ENCODE measurements at regions not wholly inside any gene's neighbourhood (a gene's known extent, or its start where the extent isn't known, plus 50 kb on each side); places are given as distances from the start of the nearest gene placed in this dataset.

DNA sequence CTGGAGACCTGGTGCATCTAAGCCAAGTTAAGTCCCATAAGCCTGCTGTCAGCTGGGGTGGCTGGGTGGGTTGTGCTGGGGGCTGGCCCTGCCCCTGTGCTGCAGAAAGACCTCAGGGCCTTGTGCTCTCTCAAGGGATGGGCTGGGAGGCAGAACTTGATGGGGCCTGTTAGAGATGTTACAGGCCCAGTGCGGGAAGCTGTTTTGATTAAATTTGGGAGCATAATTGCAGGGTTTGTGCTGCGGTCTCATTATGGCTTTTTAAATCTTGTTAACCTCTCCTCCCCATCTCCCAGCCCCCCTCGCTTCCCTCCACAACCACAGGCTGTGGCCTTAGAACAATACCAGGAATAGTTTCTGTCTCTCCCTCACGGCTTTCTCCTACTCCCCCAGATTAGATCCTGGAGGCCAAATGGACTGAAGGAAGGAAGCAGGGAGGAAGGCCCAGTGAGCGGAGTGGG is 87.6 kb upstream of the TLE3 start:
- no peak for DNase-seq (ENCODE audit: extremely low read depth, low read depth)

DNA sequence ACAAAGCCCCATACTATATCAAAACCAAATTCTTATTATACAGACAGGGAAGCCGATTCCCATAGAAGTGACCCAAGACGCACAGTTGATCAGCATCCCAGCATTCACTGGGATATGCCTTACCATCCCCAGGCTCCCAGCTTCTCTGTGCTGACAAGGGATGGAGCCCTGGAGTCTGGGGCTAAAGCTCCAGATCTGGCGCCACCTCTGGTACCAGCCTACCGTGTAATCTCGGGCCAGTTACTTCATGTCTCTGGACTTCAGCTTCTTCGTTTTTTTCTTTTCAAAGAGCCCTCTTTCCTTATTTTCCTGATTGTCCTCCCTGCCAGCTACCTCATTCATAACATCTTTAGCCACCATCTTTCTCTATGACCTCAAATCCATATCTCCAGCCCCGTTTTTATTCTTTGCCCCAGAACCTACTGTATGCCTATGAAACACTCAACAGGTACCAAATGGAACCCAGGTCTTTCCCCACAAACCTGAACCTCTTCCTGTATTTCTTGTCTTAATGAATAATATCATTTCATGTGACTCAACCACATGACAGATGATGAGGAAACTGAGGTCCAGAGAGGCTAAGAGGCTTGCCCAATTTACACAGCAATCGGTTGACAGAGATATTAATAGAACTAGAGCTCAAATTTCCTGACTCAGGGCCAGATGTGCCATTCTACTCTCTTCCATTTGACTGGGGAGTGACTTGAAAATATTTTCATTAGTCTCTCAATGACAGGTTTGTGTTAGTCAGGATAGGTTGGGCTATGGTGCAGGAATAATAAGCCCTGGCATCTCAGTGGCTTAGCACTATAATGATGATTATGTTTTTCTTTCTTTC is 85.4 kb upstream of the TLE3 start:
- no peak for DNase-seq (ENCODE audit: extremely low read depth, low read depth)

DNA sequence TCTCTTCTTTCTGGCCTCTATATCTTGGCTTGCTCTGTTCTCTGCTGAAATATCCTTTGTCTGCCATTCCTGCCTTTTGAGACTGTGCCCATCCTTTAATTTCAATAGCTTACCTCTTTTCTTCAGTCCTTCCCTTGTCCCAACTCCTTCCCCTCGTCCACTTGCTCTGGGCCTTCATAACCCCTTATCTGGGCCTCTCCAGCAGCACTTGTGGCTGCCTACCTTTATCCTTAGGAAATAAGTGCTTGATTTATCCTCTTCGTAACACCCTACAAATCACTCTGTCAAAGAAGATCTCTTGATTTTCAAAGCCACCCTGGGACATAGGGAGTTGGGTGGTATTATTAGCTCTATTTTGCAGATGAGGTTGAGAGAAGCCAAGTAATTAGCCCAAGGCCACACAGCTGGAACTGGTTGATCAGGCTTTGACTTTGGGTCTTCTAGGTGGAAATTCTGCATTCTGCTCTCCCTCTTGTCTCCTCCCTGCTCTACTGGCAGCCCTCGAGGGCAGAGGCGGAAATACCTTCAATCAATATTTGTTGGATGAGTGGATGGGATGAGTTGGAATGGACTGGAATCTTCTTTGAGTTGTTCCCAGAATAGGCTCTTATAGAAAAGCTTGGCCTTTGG is 84.0 kb upstream of the TLE3 start:
- no peak for DNase-seq (ENCODE audit: extremely low read depth, low read depth)

DNA sequence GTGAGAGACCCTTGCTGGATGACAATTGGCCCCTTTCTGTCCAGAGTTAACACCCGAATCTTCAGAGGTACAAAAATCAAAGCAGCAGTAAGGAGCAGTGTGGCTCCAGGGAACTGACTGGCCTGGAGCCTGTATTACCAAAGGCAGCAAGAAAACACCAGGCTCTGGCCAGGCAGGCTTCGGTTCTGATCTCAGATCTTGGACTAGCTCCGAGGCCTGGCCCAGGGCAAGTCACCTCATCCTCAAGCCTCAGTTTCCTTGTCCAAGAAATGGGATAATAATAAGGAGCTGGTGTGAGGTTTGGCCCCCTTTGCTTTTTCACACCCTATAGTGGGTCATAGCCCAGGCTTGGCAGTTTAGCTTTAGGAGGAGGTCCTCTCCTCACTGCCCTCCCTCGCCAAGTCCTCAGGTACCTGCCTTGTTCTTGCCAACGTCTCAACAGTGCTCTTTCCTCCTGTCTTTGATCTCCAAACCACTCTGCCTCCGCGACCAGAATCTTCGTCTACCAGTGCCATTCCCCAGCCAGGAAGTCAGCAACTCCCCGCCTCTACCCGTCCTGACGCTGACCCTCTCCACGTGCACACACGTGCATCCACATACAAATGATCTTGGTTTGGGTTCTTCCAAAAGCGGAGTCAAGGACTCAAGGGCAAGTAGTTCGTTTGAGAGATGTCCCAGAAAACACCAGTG is 82.6 kb upstream of the TLE3 start:
- no peak for DNase-seq (ENCODE audit: extremely low read depth, low read depth)

DNA sequence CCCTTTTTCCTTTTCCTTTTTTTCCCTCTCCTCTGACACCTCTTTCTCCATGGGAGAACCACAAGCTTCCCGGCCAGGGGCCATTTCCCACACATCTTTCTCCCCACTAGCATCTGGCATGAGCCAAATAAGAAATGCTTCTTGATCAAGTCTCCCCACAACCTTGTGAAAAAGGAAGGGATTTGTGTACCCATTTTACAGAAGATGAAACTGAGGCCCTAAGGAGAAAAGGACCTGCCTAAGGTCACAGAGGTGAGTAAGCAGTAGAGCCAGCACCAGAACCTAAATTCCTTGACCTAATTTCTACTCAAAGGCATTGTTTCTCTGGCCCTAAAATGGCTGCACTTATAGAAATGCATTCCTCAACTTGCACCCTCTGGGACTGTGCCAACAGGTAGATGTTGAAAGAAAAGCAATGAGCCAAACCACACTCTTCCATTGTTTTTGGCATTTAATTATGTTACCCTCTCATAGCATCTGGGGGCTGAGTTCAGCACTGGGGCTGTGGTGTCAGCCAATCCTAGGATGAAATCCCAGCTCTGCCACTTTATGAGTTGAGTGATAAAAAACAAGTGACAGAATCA is 81.7 kb upstream of the TLE3 start:
- no peak for DNase-seq (ENCODE audit: extremely low read depth, low read depth)

DNA sequence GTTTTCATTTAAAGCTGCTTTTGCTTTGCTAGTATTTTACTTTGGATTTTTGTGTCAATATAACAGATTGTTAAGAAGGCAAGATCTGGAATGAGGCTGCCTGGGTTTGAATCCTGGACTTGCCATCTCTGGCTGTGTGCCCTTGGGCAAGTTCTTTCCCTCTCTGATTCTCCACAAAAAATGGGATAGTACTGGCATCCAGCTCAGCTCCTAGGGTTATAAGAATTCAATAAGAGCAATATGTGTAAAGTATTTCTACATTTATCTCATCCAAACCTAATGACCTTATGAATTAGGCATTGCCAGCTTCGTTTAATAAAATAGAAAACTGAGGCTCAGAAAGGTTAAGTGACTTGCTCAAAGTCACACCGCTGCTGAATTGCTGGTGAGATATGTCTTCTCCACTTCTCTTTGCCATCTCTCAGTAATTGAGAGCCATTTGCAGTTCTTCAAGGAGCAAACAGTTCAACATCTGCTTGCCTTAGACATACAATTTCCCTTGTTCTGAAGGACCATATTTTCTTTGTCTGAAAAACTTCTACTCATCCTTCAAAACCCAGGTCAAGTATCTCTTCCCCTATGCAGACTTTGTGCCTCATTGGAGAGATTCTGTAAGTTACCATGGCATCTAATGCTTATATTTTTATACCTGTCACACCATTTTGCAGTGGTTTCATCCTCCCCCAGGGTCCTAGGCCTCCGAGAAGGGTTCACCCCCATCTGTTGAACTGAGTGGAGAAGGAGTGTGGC is 80.8 kb upstream of the TLE3 start:
- DNase-seq (ENCODE audit: extremely low read depth, low read depth): no peak

DNA sequence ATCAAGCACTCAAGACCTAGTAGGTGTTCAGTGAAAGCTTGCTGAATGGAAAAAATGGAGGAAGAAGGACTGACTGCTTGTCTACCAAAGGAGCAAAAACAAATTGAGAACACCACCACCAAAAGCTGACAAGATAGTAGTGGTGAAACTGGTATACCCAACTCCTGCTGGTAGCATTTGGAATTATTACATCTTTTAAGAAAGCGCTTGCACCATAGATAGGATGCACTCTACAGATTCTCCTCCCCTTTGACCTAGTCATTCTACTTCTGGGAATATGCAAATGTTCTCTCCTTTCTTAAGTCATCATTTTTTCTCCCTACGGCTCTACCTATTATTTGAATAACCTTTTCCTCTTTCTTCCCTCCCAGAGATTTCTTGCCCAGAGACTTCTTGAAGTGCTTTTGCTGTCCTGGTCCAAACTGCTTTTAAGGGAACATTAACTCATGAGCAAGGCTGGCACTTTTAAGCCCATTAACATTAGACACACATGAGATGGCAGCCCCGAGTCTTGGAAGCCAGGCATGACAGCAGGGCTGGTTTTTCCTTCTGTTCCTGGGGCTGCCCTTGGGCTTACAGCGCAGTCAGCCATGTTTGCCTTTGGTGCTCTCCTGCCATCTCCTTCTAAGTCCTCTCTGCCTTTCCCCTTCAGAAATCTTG is 75.0 kb upstream of the TLE3 start:
- no peak for DNase-seq (ENCODE audit: extremely low read depth, low read depth)

DNA sequence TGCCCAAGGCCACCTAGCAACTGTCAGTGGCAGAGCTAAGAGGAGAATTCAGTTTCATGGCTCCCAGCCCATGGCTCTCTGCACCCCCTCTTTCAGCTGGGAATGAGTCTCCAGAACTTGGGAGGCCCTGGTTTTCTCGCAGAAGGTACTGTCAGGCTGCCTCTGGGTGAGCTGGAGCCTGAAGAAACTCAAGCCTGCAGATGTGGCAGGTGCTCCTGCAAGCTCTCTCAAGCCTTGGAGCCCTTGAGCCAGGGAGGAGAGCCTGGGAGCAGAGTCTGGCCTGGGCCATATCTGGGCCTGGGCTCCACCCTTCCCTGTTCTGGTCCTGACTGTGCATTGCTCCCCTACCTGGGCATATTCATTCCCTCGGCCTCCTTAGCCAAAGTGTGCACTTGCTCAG is 74.4 kb upstream of the TLE3 start:
- no peak for DNase-seq (ENCODE audit: extremely low read depth, low read depth)

DNA sequence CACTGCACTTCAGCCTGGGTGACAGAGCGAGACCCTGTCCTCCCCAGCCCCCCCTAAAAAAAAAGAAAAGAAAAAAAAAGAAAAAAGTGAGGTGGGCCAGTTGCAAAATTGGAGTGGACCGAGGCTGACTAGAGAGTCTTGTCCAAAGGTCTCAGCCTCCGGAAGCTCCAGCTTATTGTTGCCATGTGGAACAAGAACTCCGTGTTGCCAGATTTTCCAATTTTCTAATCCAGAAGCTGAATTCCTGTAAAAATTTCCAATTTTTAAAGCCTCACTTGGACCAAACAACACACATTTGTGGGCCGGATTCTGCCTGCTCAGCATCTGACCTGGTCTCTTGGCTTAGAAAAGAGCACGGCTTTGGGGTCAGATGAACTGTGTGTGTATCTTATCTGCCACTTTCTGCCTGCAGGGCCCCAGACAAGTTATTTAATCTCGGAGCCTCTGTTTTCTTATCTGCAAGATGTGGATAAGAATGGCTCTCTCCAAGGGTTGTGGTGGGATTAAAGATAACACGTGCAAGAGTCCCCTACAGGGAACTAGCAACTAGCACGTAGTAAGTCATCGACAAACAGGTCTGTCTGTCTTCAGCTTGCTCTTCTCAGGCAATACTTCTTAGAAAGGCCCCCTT is 73.7 kb upstream of the TLE3 start:
- DNase-seq (ENCODE audit: extremely low read depth, low read depth): no peak

DNA sequence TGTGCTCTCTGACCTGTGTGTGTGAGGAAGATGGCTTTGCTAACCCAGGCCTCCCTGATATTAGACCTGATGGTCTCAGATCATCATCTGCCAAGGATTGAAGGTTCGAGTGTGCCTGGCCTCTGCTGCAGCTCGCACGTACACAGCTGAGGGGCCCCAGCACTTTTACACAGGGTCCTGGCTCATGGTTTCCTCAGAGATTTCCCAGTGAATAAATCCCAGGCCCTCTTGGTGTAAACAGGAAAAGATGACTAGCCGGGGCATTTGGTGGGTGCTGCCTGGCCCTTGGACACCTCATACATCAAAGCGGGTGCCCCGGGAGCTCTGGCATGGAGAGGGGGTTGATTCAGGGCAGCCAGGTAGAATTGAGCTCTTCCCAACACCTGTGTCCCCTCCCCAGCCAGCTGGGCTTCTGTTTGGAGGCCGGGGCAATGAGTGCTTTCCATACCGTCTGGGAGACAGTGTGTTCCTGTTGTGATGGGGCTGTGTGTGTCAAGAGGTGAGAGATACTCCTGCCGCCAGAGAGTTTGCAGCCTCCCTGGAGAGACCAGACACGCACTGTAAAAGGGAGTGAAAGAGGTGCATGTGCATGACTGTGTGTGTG is 72.5 kb upstream of the TLE3 start:
- DNase-seq (ENCODE audit: extremely low read depth, low read depth): no peak

DNA sequence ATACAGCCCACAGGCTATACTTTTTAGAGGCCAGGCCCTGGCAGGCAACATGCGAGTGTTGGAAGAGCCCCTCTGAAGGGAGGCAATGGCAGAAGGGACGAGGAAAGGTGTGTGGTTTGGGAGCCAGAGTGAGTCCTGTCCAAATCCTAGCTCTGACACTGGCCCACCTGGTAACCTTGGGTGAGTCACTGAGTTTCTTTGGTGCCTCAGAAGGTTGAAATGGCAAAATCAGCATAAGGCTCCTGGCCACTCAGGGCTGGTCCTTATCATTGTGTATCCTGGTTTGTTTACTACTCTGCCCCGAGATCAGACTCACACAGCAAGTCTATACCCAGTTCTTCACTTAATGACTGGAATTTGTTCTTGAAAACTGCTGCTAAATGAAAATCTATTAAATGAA is 71.4 kb upstream of the TLE3 start:
- DNase-seq (ENCODE audit: extremely low read depth, low read depth): no peak

DNA sequence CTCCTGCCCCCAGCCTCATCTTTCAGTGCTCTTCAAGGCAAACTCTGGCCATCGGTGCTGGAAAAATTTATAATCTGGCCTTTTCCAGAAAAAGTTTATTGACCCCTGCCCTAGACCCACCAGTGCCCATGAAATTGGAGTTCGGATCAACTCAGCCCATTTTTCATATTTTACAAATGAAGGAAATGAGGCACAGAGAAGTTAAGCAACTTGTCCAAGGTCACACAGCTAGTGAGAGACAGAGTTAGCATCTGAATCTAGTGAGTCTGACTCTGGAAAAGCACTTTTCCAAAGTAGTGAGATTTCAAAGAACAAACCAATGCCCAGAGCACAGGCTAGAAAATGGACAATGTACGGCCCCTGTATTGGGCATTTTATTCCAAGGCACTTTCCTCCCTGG is 69.4 kb upstream of the TLE3 start:
- no peak for DNase-seq (ENCODE audit: extremely low read depth, low read depth)

DNA sequence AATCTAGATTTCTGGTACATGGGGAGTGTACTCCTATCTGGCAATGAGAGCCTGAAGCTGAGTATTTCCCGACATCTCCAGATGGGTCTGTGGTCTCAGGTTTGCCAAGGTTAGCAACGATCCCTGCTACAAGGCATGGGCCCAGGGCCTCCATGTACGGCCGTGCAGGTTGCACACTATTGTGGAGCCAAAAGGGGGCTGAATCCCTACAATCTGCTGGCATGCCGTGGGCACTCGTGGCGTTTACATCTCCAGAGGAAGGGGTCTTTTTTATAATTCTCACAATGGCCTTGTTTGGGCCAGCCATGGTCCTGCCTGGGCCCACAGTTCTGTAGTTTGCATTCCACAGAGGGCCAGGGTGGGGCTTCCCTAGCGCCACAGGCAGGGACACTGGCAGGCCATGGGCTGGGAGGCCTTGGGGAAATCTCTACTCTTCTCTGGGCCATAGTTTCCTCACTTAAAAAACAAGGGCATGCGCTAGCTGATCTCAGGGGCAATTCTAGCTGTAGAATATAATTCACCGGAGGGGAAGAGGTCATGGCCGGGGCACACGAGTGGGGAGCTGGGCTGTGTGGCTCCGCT is 68.9 kb upstream of the TLE3 start:
- DNase-seq (ENCODE audit: extremely low read depth, low read depth): no peak

DNA sequence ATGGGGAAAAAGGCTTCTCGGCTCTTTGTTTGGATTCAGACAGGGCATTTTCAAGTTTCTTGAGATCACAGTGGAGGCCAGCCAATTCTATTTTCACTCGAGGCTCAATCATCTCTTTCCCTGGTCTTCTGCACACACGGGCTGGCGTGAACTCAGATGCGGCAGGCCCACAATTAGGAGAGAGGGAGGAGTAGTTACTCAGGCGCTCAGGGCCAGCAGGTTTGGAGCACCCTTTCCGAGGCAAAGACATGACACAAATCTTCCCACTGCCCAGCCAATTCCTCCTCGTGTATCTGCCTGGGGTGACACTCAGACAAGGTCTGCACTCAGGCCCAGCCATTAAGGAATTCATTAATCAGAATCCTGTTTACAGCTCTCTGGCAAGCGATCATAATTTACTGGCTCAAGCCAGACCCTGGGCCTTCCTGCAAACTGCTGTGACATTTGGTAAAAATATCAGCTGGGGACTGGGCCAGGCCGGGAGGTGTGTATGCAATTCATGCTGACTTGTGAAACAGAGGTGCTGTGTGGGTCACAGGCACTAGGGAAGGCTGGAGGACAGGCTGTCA is 68.1 kb upstream of the TLE3 start:
- DNase-seq (ENCODE audit: extremely low read depth, low read depth): no peak

DNA sequence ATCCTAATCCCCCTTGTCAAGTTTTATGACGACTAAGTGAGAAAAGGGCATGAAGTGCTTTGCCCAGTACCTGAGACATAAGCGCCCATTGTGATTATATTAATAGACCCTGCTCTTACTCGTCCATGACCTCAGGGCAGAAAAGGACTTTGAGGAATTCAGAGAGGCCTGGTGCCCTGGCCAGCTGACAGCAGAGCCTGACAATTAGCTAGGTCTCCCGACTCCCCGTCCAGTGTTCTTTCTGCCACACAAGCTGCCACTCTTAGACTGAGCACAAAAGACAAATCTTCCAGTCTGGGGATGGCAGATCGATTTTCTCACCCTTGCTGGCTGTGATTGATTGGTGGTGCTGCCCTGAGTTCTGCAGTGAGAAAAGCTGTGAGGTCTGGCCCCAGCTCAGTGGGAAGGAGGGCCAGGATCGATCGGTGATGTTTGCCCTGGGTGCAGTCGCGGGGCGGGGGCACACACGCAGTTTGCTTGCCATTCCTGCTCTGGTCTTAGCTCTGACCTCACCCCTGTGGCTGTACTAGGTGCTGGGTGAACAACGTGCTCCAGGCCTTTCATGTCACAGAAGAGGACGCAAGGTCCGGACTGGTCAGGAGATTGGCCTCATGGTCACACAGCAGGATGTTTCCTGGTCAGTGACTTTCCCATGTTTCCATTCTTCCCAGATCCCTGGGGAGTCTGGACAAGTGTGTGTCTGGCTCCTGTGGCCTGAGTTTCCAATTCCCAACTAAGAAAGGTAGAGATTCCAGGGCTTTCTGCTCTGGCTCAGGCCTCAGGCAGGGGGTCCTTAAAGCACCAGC is 67.4 kb upstream of the TLE3 start:
- no peak for DNase-seq (ENCODE audit: extremely low read depth, low read depth)

DNA sequence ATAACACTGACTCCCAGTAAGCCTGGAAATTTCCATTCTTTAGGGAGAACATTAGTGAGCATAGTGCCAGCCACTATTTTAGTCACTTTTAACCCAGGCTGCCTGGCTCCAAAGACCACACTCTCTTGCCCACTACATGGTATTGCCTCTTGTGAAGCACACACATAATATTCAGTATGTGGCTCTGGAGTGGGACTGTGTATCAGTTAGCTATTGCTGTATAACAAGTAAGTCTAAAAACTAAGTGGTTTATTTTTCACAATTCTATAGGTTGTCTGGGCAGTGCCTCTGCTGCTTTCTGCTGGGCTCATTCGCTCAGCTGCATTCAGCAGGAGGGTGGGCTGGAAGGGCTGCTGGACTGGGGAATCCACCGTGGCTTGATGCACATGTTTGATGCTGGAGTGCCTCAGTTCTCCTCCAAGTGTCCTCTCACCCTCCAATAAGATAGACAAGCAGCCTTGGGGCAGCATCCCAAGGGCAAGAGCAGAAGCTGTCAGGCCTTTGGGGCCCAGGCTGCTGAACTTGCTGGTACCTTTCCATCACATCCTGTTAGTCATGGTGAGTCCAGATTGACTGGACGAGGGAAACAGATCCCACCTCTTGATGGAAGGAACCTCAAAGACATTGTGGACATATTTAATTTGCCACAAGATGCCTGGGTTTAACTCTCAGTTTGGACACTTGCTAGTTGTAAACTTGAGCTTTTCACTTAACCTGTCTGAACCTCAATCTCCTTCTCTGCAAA is 66.6 kb upstream of the TLE3 start:
- DNase-seq (ENCODE audit: extremely low read depth, low read depth): no peak

Data from NCI-H460 (cell line).